ENCODE measurements at regions not wholly inside any gene's neighbourhood (a gene's known extent, or its start where the extent isn't known, plus 50 kb on each side); places are given as distances from the start of the nearest gene placed in this dataset.

DNA sequence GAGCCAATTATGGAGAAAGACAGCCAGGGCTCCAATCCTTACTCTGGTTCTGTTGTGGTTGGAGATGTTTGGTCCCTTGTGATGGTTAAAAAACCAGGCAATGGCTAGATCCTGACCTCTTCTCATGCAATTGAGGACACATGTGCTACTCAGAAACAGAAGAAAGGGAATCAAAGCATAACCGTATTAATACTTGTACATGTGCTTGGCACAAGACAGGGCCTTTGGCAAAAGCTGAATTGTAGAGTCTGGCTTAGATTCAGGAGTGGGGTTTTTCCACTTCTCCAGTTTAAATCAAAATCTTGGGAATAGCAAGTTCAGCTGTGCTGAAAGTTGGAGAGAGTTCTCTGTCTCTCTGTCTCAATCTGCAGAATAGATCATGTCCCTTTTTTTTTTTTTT lies 80.1 kb upstream of the E2F8 start:
- DNase-seq, result no peak

DNA sequence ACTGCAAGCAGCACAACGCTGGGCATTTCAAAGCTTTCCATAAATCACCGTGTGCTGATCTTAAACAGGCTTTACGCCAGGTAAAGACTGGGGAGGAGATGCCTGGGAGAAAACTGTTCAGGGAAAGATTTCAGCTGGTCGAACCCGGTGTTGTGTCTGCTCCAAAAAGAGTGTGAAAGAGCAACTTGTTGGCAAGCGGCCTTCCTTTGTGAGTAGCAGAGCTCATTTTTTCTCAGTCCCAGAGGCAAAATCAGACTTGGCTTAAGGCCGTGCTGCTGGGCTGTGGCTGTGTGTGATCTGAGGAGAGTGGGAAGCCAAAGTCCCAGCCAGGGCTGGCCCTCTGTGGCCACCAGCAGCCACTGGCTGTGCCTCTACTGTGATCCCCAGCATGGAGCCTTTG lies 75.7 kb upstream of the E2F8 start:
- no peak for DNase-seq

DNA sequence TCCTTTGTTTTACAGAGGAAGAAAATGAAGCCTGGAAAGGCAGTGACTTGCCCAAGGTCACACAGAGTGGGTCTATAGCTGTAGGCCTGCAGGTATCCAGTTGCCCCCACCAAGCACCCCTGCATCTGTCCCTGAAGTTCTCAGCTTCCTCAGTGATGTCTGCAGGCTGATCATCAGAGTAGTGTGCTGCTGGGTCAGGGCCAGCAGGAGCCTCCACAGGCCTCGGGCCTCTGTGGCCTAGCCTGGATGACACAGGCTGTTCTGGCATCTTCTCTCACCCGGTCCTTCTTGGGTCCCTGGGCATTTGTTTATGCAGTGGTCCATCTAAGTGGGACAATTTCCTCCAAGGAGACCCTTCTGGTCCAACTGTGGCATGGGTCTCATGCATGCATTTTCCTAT lies 74.8 kb upstream of the E2F8 start:
- no peak for DNase-seq

DNA sequence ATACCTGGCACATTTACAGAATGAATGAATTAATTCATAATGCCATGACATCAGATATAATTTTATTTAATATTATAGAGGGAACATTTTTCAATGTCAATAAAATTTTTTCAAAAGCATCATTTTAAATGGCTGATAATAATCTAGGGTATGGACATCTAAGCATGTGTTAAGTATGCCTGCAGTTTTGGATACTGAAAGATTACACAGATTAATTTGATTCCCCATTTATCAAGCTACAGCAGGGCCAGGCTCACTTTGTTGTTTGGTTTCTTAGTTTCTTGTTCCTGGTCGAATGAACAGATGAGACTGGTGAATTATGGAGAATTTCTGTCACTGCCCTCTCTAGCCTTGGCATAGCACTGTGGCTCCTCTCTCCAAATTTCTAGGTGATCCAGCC lies 72.4 kb upstream of the E2F8 start:
- DNase-seq, result no peak

DNA sequence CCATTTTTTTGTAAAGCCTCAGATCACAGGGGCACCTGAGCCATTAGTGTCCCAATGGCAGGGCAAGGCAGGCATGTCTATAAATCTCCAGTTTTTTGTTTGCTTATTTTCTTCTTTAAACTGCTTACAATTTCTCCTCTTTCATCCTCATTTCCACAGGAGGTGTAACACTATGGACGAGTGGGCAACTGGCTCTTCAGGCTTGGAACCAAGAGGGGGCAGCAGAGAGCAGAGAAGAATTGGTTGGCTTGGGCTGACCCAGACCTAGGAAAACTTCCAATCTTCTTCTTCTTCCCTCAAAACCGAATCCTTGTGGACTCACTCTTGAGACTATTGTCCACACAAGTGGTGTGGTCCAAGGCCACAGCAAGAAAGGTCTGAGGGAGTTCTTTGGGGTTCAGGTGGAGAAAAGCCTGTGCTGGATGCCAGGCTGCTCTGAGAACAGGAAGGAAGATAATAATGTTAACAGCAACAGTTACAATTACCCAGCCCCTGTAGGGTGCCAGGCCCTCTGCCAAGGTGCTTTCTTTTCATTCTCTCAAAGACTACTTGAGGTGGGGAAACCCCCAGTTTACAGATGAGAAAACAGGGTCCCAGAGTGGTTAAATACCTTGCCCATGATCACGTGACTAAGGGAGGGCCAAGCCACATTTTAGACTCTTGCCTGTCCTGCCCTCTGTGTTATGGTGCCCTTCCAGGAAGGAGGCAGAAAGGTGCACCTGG lies 70.7 kb upstream of the E2F8 start:
- DNase-seq, result no peak

DNA sequence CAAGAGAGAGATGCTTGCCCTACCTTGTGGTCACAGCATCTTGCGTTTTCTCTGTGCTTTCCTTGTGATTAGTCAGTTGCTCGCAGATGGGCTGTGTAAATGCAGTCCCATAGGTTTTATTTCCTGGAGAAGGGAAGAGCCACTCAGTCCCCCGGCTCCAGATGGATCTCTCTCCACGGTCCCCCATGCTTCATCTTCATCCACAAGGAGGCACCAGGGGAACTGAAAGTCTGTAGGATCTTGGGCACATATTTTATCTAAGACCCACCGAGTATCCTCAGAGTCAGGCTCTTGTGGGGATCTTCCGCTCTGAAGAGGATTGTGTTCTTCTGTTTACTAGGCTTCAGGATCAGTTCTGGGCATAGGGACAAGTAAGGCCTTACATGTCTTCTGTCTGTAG lies 66.8 kb upstream of the E2F8 start:
- DNase-seq, result no peak

DNA sequence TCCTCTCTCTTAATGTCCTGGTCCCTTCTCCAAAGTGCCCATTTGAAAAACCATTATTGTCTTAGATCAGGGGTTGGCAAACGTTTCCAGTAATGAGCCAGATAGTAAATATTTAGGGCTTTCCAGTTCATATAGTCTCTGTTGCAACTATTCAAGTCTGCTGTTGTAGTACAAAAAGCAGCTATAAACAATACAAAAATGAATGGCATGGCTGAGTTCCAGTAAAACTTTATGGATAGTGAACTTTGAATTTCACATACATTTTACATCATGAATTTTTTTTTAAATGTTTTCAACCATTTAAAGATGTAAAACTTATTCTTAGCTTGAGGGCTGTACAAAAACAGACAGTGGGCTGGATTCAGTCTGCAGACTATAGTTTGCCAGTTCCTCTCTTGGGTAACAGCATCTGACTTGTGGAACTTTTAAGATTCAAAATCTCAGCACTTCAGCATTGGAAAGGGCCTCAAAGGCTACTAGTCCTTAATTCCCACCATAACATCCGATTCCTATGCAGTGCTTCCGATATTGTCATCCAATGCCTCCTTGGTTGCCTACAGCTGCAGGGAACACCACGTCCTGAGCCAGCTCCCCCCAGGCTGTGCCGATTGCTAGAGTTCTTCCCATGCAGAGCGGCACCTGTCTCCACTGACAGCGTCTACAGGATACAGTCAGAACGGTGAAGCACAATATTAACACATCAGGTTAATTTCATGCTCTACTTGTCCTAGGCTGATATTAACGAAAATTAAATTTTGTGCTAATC lies 65.6 kb upstream of the E2F8 start:
- no peak for DNase-seq

DNA sequence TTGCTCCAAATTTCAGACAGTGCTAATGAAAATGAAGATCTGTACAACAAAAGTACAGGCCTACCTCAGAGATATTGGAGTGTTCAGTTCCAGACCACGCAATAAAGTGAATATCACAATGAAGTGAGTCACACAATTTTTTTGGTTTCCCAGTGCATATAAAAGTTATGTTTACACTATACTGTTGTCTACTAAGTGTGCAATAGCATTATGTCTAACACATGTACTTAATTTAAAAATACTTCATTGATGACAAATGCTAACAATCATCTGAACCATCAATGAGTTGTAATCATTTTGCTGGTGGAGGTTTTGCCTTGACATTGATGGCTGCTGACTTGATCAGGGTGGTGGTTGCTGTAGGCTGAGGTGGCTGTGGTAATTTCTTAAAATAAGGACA lies 60.6 kb upstream of the E2F8 start:
- DNase-seq, result no peak

DNA sequence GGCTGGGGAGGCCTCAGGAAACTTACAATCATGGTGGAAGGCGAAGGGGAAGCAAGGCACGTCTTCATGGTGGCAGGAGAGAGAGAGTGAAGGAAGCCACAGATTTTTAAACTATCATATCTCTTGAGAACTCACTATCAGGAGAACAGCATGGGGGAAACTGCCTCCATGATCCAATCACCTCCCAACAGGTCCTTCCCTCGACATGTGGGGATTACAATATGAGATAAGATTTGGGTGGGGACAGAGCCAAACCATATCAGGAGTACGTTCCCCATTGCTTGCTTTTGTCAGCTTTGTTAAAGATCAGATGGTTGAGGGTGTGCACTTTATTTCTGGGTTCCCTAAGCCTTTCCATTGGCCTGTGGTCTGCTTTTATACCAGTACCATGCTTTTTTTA lies 53.7 kb upstream of the E2F8 start:
- DNase-seq, result no peak

DNA sequence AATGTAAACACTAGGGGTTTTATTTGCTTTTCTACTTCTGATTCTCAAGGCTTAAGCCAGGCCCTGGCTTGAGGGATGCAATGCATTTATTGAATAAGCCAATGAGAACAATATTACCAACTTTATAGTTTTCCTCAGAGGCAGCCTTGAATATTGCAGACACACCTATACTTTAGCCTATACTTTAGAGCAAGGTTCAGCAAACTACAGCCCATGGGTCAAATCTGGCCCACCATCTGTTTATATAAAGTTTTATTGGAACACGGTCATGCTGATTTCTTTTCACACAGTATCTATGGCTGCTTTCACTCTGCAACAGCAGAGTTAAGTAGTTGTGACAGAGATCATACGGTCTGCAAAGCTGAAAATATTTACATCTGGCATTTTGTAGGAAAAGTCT lies 50.3 kb upstream of the E2F8 start:
- DNase-seq, result no peak
